HFFc6 (cell line): ENCODE measurements at regions not wholly inside any gene's neighbourhood (a gene's known extent, or its start where the extent isn't known, plus 50 kb on each side); places are given as distances from the start of the nearest gene placed in this dataset.

Experiments used
- DNase-seq: peaks from one replicate; pipeline ENCODE4 v3.0.0-alpha.2; 2018
- H3K27ac Mint-ChIP-seq: 2 replicates; pipeline ENCODE4 v1.8.0; 2020; ENCODE audit warnings: mild to moderate bottlenecking, mixed read lengths
- H3K27me3 Mint-ChIP-seq: 2 replicates; pipeline ENCODE4 v1.8.0; 2021; ENCODE audit warnings: mild to moderate bottlenecking, moderate library complexity, mixed read lengths; ENCODE audit not compliant: insufficient read depth
- H3K36me3 Mint-ChIP-seq: 2 replicates; pipeline ENCODE4 v1.8.0; 2021; ENCODE audit warnings: low read depth, mixed read lengths
- H3K4me1 Mint-ChIP-seq: 2 replicates; pipeline ENCODE4 v1.8.0; 2020; ENCODE audit warnings: low read depth, mixed read lengths
- H3K4me3 Mint-ChIP-seq: 2 replicates; pipeline ENCODE4 v1.8.0; 2020; ENCODE audit warnings: mild to moderate bottlenecking, moderate library complexity, mixed read lengths
- H3K9me3 Mint-ChIP-seq: 2 replicates; pipeline ENCODE4 v1.8.0; 2020; ENCODE audit warnings: mild to moderate bottlenecking, mixed read lengths
- TF ChIP-seq, protein P1 (sequence below): fragments of 200-600 bp; sonication (generic); IDR thresholded peaks from 2 replicates; pipeline ENCODE4 v1.5.0; 2021; ENCODE audit warnings: antibody characterized with exemption, mild to moderate bottlenecking

DNA sequence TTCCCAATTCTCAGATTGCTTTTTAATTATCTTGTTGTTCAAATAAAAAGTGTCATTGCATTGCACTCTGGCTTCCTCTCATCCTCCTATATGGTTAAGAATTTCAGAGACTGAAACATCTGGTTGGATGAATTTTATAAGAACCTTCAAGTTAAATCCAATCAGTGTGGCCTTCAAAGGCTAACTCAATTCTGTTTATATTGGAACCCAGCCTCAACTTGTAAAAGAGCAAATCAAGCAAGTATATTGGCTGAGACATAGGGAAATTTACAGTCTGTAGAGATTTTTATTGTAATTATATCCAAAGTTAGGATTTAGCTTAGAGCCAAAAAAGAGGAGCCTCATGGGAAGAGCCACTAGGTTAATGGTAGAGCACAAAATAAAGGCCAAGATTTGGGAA lies 159.9 kb upstream of the FER start:
- H3K27ac Mint-ChIP-seq = no peak overlapping the region
- TF ChIP-seq, protein P1, sequence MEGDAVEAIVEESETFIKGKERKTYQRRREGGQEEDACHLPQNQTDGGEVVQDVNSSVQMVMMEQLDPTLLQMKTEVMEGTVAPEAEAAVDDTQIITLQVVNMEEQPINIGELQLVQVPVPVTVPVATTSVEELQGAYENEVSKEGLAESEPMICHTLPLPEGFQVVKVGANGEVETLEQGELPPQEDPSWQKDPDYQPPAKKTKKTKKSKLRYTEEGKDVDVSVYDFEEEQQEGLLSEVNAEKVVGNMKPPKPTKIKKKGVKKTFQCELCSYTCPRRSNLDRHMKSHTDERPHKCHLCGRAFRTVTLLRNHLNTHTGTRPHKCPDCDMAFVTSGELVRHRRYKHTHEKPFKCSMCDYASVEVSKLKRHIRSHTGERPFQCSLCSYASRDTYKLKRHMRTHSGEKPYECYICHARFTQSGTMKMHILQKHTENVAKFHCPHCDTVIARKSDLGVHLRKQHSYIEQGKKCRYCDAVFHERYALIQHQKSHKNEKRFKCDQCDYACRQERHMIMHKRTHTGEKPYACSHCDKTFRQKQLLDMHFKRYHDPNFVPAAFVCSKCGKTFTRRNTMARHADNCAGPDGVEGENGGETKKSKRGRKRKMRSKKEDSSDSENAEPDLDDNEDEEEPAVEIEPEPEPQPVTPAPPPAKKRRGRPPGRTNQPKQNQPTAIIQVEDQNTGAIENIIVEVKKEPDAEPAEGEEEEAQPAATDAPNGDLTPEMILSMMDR = no peak
- no peaks in the 10 kb centered on the region for H3K36me3 Mint-ChIP-seq
- no peaks in the 10 kb centered on the region; the same call in 1 of the 2 replicates for H3K27me3 Mint-ChIP-seq
- no peaks in the 10 kb centered on the region; the same call in 1 of the 2 replicates for H3K9me3 Mint-ChIP-seq
- no peaks in the 10 kb centered on the region for H3K4me1 Mint-ChIP-seq
- DNase-seq = no peak
- H3K4me3 Mint-ChIP-seq = no peak overlapping the region

DNA sequence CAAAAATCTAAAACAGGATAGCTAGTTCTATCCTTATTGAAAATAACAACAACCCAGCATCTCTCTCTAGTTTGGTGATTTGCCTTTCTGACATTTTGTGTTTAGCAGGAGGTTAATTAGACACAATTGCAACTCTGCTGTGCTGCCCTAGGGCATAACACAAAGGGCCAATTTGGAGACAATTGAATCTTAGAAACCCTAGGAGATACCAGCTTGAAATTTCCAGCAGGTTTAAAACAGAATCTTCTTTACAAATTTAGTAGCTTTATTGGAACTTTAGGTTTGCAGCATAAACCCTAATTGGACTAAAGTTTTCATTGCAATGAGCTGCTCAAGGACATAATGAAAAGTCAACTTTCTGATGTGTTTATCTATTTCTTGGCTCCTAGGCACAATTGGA lies 166.7 kb upstream of the FER start:
- Mint-ChIP-seq H3K9me3 (no peaks in the 10 kb centered on the region), H3K36me3 (no peaks in the 10 kb centered on the region), H3K4me1 (no peaks in the 10 kb centered on the region), H3K27ac (no peak overlapping the region), H3K27me3 (no peaks in the 10 kb centered on the region), H3K4me3 (no peak overlapping the region)
- no peak for DNase-seq
- TF ChIP-seq, protein P1 = no peak

DNA sequence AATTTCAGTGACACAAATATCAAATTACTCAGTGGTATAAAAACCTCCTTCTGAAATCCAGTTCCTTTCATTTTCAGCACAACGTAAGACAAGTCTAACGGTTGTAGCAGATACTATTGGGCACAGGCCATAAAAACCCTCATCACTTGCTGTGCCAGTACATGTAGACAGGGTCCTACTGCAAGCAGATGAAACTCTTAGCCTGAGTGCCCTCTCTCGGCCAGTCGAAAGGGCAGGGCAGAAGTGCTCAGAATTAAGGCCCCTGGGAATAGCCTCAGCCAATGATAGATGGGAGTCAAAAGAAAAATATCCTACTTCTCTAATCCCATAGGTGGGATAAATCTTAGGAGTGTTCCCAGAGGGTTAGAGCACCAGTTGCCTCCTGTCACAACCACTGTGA lies 168.5 kb upstream of the FER start:
- TF ChIP-seq, protein P1 = no peak
- no peaks in the 10 kb centered on the region; the same call in 1 of the 2 replicates for H3K27me3 Mint-ChIP-seq

DNA sequence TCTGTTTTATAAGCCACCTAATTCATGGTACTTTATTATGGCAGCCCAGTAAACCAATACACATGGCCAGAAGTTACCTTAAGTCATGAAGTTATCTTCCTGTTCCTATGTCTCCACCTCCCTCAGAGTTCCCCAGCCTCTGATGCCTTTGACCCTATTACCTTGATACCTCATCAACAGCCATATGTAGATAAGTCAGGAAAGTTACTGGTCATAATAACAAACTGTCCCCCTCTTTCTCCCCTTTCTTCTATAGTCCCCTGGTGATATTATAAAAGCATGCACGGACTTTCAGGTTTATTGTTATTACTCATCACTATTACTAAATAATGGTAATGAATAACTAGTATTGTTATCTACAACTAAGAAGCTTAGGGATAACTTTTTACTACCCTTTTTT lies 168.9 kb upstream of the FER start:
- Mint-ChIP-seq H3K27ac (no peak overlapping the region), H3K9me3 (peaks cover 4% of the 10 kb centered on the region; the same call in 1 of the 2 replicates), H3K36me3 (no peaks in the 10 kb centered on the region), H3K27me3 (peaks cover 1% of the 10 kb centered on the region), H3K4me1 (no peaks in the 10 kb centered on the region), H3K4me3 (no peak overlapping the region)
- no peak for DNase-seq
- TF ChIP-seq, protein P1 = no peak

More for the DNA sequence above, 168.5 kb upstream of the FER start:
- Mint-ChIP-seq H3K4me1 (no peaks in the 10 kb centered on the region), H3K4me3 (no peak overlapping the region), H3K9me3 (peaks cover 2% of the 10 kb centered on the region; the same call in 1 of the 2 replicates), H3K27ac (no peak overlapping the region), H3K36me3 (no peaks in the 10 kb centered on the region)
- no peak for DNase-seq

DNA sequence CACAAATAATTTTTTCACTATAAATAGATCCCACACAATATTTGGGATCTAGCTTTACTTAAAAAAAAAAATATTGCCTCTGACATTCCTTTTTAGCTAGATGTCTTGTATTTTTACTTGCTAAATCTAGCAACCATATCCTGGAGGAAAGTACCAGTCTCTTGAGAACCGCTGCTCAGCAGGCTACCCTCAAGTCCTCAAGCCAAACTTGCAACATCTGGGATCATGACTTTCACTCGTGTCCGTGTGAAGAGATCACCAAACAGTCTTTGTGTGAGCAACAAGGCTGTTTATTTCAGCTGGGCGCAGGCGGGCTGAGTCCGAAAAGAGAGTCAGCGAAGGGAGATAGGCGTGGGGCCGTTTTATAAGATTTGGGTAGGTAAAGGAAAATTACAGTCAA lies 180.3 kb upstream of the FER start:
- Mint-ChIP-seq H3K27ac (no peak overlapping the region), H3K9me3 (no peaks in the 10 kb centered on the region), H3K4me1 (no peaks in the 10 kb centered on the region), H3K27me3 (peaks cover 2% of the 10 kb centered on the region), H3K36me3 (no peaks in the 10 kb centered on the region), H3K4me3 (no peak overlapping the region)
- TF ChIP-seq, protein P1 = no peak
- no peak for DNase-seq

DNA sequence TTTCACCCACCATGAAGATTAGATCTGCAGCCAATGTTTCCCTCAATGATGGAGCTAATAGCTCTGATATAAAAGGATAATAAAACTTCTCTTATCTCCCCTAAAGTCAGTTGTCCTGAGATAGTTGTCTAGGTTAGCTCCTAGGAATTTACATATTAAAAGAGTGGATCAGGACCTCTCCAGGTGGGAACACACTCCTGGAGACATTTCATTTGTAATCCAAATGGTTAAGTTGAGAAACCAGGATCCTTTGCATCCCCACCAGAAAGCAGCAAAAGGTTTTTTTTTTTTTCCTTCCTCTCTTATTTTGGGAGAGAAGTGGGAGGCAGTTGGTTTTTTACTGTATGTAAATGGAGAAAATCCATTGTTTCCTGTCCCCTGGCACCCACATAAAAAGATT lies 182.5 kb upstream of the FBXL17 start:
- no peaks in the 10 kb centered on the region for H3K4me1 Mint-ChIP-seq
- no peaks in the 10 kb centered on the region for H3K36me3 Mint-ChIP-seq
- TF ChIP-seq, protein P1 = no peak
- H3K27ac Mint-ChIP-seq = no peak overlapping the region
- H3K4me3 Mint-ChIP-seq = no peak overlapping the region
- no peaks in the 10 kb centered on the region for H3K9me3 Mint-ChIP-seq
- peaks cover 3% of the 10 kb centered on the region for H3K27me3 Mint-ChIP-seq
- DNase-seq = no peak
